ENCODE measurements at regions not wholly inside any gene's neighbourhood (a gene's known extent, or its start where the extent isn't known, plus 50 kb on each side); places are given as distances from the start of the nearest gene placed in this dataset.
"Not testable (repeated sequence)": the region's sequence is repeated elsewhere in the genome, so short reads cannot be mapped to it uniquely, and the experiment has no call there.

DNA sequence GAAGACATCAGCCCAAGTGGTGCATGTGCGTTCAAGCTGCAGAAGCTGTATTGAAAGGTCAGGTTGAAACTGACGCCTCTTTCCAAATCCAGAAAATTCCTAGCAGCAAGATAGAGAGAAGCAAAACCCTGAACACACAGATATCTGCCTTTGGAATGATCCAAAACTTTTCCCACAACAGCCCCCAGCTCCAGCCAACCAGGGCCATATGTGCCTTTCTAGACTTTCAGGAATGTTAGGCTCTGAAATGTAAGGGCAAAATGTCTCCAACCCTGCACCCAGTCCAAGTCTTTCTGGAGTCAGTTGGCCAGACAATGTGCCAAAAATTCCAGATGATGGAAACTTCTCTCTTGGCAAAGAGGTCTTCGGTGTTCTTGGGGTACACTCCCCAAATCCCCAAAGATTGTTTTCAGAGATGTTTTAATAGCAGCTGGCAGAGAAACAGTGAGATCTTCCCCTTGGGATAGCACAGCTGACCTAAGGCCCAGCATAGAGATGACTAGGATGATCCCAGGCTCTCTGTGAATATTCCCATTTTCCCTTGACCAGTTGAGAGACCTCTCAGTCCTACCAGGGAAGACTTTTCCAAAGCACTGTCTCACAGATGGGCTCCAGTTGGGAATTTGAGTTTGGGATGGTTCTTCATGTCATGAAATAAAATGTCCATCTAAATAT lies 440.4 kb upstream of the CD180 start:
- no peaks in the 10 kb centered on the region for H3K9me3 ChIP-seq (ENCODE audit: low read depth)
- no peaks in the 10 kb centered on the region for H3K36me3 ChIP-seq (replicated peaks; ENCODE audit: insufficient read depth, low read depth)
- no peaks in the 10 kb centered on the region for H3K27me3 ChIP-seq
- H3K79me2 ChIP-seq = no peaks in the 10 kb centered on the region
- no peaks in the 10 kb centered on the region for H4K20me1 ChIP-seq (ENCODE audit: insufficient read depth, poor library complexity, severe bottlenecking)
- no peaks in the 10 kb centered on the region for H3K4me1 ChIP-seq (ENCODE audit: insufficient read depth)
- 94% methylated on average over 3 of the region's 3 CpGs for WGBS (ENCODE audit: low lambda C conversion rate, missing lambda C conversion rate)
- no peak overlapping the region for H3K4me2 ChIP-seq
- H2AFZ ChIP-seq = no peak overlapping the region
- TF ChIP-seq, protein P1, sequence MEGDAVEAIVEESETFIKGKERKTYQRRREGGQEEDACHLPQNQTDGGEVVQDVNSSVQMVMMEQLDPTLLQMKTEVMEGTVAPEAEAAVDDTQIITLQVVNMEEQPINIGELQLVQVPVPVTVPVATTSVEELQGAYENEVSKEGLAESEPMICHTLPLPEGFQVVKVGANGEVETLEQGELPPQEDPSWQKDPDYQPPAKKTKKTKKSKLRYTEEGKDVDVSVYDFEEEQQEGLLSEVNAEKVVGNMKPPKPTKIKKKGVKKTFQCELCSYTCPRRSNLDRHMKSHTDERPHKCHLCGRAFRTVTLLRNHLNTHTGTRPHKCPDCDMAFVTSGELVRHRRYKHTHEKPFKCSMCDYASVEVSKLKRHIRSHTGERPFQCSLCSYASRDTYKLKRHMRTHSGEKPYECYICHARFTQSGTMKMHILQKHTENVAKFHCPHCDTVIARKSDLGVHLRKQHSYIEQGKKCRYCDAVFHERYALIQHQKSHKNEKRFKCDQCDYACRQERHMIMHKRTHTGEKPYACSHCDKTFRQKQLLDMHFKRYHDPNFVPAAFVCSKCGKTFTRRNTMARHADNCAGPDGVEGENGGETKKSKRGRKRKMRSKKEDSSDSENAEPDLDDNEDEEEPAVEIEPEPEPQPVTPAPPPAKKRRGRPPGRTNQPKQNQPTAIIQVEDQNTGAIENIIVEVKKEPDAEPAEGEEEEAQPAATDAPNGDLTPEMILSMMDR (IDR thresholded peaks at IDR 0.05; ENCODE audit: poor library complexity) = no peak
- TF ChIP-seq EZH2 (IDR thresholded peaks at IDR 0.05; ENCODE audit: borderline replicate concordance) (no peak), EZH2phosphoT487 (IDR thresholded peaks at IDR 0.05; ENCODE audit: low read depth, severe bottlenecking, unreplicated experiment) (no peak)
- no peak overlapping the region for H3K27ac ChIP-seq
- H3K4me3 ChIP-seq = no peak overlapping the region
- DNase-seq (ENCODE audit: low spot score) = no peak
- no peaks in the 10 kb centered on the region for H3K9me2 ChIP-seq (replicated peaks; ENCODE audit: insufficient read depth)

DNA sequence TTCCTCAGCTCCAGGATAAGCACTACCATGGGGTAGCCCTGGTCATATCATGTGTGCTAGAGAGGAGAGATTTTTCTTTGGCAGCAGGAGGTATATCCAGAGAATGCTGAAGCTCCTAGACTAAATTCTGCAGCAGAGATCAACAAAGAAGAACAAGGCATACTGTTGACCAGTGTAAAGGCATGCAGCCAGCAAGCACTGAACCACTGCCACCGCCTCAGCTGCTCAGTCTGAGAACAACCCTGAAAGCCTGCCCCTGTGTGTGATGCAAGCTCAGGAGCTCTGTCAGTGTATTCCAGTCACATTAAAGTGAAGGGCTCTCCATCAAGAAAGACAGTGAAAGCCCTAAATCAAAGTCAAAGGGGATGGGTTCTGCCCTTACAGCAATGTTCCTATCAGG lies 439.5 kb upstream of the CD180 start:
- H3K79me2 ChIP-seq = no peaks in the 10 kb centered on the region
- TF ChIP-seq, protein P1 (IDR thresholded peaks at IDR 0.05; ENCODE audit: poor library complexity) = no peak
- no peak for TF ChIP-seq EZH2 (IDR thresholded peaks at IDR 0.05; ENCODE audit: borderline replicate concordance)
- no peak for TF ChIP-seq EZH2phosphoT487 (IDR thresholded peaks at IDR 0.05; ENCODE audit: low read depth, severe bottlenecking, unreplicated experiment)
- no peak overlapping the region for H3K4me3 ChIP-seq
- no peaks in the 10 kb centered on the region for H4K20me1 ChIP-seq (ENCODE audit: insufficient read depth, poor library complexity, severe bottlenecking)
- no peak for DNase-seq (ENCODE audit: low spot score)
- H3K9me2 ChIP-seq (replicated peaks; ENCODE audit: insufficient read depth) = no peaks in the 10 kb centered on the region
- H2AFZ ChIP-seq = no peak overlapping the region
- no peaks in the 10 kb centered on the region for H3K4me1 ChIP-seq (ENCODE audit: insufficient read depth)
- WGBS (ENCODE audit: low lambda C conversion rate, missing lambda C conversion rate) = 95% methylated on average over 1 of the region's 1 CpG
- no peaks in the 10 kb centered on the region for H3K27me3 ChIP-seq
- no peak overlapping the region for H3K4me2 ChIP-seq
- H3K27ac ChIP-seq = no peak overlapping the region
- no peaks in the 10 kb centered on the region for H3K9me3 ChIP-seq (ENCODE audit: low read depth)
- H3K36me3 ChIP-seq (replicated peaks; ENCODE audit: insufficient read depth, low read depth) = no peaks in the 10 kb centered on the region

DNA sequence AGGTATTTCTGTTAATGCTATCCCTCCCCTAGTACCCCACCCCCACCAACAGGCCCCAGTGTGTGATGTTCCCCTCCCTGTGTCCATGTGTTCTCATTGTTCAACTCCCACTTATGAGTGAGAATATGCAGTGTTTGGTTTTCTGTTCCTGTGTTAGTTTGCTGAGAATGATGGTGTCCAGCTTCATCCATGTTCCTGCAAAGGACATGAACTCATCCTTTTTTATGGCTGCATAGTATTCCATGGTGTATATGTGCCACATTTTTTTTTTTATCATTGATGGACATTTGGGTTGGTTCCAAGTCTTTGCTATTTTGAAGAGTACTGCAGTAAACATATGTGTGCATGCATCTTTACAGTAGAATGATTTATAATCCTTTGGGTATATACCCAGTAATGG lies 430.5 kb upstream of the CD180 start:
- not testable (repeated sequence) for DNase-seq (ENCODE audit: low spot score); H4K20me1 ChIP-seq (ENCODE audit: insufficient read depth, poor library complexity, severe bottlenecking); H3K4me3 ChIP-seq

DNA sequence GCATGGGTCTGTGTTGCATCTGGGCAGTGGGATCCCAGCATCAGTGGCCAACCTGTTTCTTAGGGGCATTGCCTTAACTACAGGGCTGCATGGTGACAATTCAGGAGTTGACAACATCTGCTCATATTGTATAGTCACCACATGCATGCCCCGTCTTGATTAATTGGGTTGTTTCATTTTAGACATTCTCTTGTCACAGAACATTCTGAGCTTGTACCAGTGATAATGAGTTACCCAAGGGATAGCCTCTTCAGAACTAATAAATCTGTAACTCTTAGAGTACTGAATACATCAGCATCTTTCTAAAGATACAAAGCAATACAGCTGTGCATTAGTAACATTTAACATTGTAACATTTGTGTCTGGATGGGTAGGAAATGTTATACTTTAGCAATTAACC lies 426.5 kb upstream of the CD180 start:
- TF ChIP-seq EZH2 (IDR thresholded peaks at IDR 0.05; ENCODE audit: borderline replicate concordance) (no peak), EZH2phosphoT487 (IDR thresholded peaks at IDR 0.05; ENCODE audit: low read depth, severe bottlenecking, unreplicated experiment) (no peak)
- TF ChIP-seq, protein P1 (IDR thresholded peaks at IDR 0.05; ENCODE audit: poor library complexity) = no peak
- Histone ChIP-seq H3K4me2 (no peak overlapping the region), H3K4me1 (ENCODE audit: insufficient read depth) (peaks cover 8% of the 10 kb centered on the region), H3K9me3 (ENCODE audit: low read depth) (no peaks in the 10 kb centered on the region), H3K79me2 (no peaks in the 10 kb centered on the region), H4K20me1 (ENCODE audit: insufficient read depth, poor library complexity, severe bottlenecking) (no peaks in the 10 kb centered on the region), H3K27me3 (no peaks in the 10 kb centered on the region), H3K9me2 (replicated peaks; ENCODE audit: insufficient read depth) (no peaks in the 10 kb centered on the region), H3K4me3 (no peak overlapping the region), H3K27ac (no peak overlapping the region), H2AFZ (no peak overlapping the region), H3K36me3 (replicated peaks; ENCODE audit: insufficient read depth, low read depth) (no peaks in the 10 kb centered on the region)
- WGBS (ENCODE audit: low lambda C conversion rate, missing lambda C conversion rate) = 65% methylated on average over 1 of the region's 1 CpG
- no peak for DNase-seq (ENCODE audit: low spot score)

More for the DNA sequence above, 430.5 kb upstream of the CD180 start:
- H3K9me3 ChIP-seq (ENCODE audit: low read depth); H3K4me1 ChIP-seq (ENCODE audit: insufficient read depth); H3K27me3 ChIP-seq; H3K36me3 ChIP-seq (replicated peaks; ENCODE audit: insufficient read depth, low read depth); H3K9me2 ChIP-seq (replicated peaks; ENCODE audit: insufficient read depth); H3K27ac ChIP-seq; H2AFZ ChIP-seq; H3K79me2 ChIP-seq; H3K4me2 ChIP-seq: not testable (repeated sequence)

All from hepatocyte (in vitro differentiated cells).